Umbilical cord (tissue), 1 donor: ENCODE measurements at regions not wholly inside any gene's neighbourhood (a gene's known extent, or its start where the extent isn't known, plus 50 kb on each side); places are given as distances from the start of the nearest gene placed in this dataset.
A peak's percentile ranks its signal among the peaks of the same experiment; 100 is the strongest.
"Not testable (repeated sequence)": the region's sequence is repeated elsewhere in the genome, so short reads cannot be mapped to it uniquely, and the experiment has no call there.

Source experiments
- DNase-seq: peaks from one replicate; pipeline ENCODE4 v3.0.0-alpha.2; 2015; ENCODE audit warnings: low spot score

DNA sequence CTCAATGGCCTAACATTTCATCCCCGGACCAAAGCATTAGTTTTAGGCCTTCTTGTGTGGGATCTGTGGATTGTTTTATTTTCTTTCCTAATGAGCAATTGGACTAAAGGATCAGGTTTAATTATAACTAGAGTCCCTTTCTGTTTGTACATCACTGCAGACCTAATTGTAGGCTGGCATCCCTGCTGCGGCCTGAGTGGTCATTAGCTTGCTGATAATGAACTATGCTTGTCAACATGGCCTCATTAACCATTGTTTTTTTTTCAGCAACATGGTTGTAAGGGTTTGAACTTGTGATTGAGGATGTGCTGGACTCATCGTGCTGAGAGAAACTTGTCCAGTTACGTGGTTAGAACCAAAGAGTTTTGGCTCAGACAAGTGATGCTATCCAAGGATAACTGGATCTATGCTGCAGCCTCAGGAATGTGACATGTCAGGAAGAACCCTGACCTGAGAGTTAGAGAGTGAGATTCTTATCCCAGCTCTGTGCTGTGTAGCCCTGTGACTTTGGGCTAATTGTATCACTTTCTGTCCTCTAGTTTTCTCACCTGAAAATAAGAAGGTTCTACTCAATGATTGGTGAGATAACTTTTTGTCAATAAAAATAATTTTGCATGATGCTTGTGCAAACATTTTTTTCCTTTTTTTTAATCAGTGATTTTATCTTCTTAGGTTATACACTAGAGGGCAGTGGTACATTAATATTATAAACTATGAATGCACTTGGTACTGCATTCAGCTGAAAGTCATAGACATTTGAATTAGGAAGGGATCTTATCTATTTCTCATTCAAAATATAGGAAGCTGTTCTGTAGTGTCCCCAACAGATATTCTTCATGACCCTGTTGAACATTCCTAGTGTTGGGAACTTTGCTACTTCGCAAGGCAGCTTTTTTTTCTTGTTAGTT lies 140.9 kb downstream of the RNF144B start:
- peak; percentile 12 for DNase-seq

DNA sequence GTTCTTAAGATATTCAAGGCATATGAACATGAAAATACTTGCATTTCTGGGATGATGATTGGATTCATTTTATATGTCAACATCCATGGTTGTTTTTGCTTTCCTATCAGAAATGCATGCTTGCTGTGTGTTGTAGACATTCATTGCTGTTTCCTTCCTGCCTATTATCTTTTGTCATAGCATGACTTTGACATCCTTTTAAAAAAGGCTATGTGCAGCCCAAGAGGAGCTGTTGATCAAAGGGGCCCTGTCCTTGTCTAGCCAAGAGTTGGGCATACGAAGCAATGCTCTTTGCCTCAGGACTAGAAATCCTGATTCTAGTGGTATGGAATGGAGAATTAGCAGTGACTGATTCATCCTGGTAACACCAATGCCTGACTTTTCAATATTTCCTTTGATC lies 143.1 kb downstream of the RNF144B start:
- no peak for DNase-seq

DNA sequence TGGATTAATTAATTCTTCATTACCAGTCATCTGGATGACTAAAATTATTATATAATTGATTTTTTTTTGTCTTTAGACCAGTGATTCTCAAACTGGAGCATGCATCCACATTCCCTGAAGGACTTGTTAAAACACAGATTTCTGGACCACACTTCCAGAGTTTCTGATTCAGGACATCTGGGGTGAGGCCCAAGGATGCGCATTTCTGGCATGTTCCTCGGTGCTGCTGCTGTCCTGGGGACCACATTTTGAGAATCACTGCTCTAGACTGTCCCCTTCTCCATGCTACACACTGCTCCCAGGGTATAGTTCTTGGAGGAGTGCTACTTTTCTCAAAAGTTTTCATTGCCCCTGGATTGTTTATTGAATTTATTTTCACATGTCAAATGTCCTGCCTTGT lies 145.0 kb downstream of the RNF144B start:
- no peak for DNase-seq

DNA sequence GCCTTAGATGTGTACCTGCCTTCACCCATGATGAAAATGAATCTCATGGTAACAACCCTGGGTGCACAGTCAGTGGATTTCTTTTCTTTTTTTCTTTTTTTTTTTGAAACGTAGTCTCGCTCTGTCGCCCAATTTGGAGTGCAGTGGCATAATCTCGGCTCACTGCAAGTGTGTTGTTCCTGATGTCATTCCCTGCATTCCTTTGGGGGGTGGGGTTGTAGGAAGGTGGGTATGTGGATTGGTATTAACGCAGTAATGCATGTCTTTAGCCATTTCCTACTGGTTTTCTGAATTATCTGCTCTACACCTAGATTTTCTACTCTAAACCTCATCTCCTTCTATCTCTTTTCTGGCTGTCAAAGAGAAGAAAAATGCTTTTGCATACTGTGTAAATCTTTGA lies 146.6 kb downstream of the RNF144B start:
- DNase-seq = no peak

DNA sequence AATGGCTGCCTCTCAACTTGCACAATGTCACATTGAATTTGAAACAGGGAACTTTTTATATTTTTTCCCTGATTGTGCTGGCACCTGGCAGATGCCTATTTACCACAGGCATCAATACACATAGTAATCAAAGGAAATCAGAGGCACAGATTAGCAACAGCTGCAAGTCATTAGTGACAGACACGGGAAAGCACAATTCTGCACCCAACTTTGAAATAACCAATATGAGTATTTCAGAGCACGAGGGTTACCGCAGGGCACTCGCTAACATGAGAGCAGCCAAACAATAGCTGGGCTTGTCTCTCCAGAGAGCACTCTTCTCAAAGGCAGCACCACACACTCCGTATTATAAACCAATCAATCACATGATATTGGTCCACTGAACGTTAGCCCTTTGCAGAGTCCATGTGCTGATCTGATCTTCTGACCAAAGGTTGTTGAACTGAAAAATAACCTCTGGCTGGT lies 149.5 kb downstream of the RNF144B start:
- DNase-seq = no peak

DNA sequence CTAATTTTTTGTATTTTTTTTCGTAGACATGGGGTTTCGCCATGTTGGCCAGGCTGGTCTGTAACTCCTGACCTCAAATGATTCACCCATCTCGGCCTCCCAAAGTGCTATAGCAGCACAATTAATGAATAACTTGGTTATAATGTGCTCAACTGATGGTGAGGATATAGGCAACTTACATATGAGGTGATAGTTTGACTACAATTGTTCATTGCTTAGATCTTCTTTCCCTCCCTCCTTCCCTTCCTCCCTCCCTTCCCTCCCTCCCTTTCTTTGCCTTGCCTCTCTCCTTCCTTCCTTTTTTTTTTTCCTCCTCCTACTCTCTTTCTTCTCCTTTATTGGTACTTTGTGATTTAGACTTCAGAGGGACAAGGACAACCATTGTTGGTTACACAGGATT lies 151.2 kb downstream of the RNF144B start:
- DNase-seq = no peak

DNA sequence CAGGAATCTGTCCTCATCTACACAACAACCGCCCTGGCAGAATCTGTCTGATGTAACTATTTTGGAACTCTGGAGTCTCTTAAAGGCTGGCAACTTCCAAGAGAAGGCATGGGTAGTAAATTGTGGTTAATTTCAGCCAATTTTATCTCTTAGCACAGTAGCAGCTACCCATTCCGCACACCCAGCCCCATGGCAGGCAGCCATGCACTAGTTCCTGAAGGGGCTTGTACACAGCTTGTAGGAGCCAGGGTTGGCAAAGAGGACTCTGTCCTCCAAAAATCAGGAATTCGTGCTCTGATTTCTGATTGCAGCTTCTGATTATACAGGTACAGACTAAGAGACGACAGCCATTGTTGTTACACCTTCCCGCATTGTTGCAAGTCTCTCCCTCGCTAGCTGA lies 155.9 kb downstream of the RNF144B start:
- DNase-seq = no peak

DNA sequence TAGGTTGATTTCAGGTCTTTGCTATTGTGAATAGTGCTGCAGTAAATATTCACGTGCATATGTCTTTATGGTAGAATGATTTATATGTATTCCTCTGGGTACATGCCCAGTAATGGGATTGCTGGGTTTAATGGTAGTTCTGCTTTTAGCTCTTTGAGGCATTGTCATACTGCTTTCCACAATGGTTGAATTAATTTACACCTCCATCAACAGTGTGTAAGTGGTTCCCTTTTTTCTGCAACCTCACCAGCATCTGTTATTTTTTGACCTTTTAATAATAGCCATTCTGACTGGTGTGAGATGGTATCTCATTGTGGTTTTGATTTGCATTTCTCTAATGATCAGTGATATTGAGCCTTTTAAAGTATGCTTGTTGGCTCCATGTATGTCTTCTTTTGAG lies 158.0 kb downstream of the RNF144B start:
- not testable (repeated sequence) for DNase-seq

DNA sequence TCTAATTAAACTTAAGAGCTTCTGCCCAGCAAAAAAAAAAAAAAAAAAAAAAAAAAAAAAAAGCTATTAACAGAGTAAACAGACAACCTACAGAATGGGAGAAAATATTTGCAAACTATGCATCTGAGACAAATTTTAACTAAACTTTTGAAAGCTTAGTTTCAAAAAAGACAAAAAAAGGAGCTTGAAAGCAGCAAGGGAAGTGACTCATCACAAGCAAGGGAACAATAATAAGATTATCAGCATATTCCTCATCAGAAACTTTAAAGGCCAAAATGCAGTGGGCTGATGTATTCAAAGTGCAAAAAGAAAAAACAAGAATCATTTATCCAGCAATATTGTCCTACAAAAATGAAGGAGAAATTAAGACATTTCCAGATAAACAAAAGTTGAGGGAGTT lies 158.6 kb downstream of the RNF144B start:
- DNase-seq = no peak

DNA sequence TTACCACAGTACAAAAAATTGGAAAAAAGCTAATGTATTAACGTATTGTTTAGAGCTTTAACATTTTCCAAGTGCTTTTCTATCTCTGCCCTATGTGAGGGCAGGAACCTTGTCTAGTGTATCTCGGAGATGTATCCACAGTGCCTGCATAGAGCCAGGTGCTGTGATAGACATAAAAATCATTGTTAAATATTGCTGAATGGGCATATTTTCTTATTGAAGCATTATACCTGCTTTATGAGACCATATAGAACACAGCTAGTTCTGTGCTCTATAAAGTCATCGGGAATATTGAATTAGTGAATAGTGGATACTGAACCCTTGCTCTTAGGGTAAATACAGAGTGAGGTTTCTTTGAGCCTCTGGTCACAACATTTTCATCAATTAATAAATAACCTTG lies 163.0 kb downstream of the RNF144B start:
- DNase-seq = no peak

DNA sequence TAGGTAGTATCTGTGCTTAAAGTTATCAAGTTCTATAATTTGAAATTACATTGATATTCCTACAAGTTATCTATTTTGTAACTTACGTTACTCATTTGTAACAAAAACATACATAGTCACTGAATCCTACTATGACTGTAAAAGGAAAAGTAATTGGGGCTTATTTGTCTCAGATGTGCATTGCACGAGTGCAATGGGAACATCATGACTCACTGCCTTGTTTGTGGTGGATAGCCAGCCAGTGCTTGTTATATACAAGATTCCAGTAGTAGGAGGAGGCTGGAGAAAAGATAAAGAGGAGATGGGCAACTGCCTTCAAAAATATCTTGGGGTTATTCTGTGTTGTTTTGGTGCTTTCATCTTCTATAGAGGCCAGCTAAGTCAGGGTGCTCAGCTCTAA lies 164.1 kb downstream of the RNF144B start:
- DNase-seq = no peak

DNA sequence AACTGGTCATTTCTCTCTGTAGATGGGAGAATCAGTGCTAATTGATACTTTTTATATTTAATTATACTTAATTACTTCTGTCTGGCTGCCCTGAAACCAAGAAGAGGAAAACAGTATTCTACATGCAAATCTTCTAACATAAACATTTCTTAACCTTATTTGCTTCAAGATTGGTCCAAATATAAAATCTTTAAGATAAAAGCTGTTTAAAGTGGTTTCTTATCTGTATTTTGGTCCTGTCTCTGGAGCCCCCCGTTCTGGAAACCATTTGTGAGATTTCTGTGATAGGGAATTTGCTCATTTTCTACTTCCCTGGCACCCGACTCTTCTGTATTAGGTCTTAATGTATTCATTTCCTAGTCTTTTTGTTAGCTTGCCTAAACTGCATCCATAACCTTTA lies 168.6 kb downstream of the RNF144B start:
- no peak for DNase-seq

DNA sequence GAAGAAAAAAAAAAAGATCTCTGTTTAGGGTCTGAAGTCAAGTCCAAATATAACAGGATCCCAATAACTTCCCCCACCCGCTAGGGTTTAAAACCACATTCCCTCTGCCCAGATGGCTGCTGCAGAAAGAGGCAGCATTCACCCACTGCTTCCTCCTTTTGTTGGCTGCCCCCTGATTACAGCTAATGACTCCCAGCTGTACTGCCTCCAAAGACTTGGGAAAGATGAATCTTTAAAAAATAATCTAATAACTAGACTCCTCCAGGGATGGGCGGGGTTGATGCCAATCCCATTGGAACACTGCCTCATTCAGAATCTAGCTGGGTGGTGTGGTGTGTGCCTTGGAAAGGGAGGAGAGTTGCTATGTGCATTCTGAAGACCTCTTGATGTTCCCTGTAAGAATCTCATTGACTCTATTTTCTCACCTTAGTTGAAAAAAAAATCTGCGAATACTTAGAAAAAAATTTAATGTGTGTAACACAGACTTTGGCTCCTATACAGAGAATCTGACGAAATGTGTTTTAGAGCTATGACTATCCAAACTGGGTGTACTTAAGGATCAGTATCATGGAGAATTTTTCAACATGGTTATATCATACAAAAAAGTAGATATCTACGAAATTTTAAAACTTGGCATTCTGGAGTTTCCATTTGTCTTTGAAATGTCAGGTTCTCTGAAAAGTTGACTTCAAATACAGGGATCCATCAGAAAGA lies 174.0 kb downstream of the RNF144B start:
- DNase-seq = peak; percentile 3

DNA sequence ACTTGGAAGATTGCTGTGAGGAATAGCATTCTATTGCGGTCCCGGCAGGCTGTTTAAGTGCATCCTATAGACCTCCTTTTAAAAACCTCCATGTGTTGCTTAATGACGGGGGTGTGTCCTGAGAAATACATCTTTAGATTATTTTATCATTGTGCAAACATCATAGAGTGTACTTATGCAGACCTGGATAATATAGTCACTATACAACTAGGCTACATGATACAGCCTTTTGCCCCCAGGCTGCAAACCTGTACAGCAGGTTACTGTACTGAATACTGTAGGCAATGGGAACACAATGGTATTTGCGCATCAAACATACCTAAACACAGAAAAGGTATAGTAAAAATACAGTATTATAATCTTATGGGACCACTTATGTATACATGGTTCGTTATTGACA lies 175.6 kb downstream of the RNF144B start:
- DNase-seq = no peak

DNA sequence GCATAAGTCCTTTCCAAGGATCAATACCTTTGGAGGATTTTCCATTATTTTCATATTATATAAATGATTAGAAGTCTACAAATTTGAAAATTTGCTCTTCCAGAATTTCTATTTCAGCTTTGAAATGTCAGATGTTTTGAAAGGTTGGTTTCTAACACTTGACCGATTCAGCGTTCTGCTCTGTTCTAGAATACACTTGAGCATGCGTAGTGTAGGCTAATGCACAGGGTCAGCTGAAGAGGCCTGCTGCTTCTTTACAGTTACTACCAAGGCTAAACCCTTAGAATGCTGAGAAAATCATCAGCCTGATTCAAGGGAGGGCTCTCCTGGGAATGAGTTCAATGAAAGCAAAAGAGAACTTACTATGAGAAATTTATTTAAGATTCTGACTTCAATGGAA lies 177.6 kb downstream of the RNF144B start:
- DNase-seq = no peak

DNA sequence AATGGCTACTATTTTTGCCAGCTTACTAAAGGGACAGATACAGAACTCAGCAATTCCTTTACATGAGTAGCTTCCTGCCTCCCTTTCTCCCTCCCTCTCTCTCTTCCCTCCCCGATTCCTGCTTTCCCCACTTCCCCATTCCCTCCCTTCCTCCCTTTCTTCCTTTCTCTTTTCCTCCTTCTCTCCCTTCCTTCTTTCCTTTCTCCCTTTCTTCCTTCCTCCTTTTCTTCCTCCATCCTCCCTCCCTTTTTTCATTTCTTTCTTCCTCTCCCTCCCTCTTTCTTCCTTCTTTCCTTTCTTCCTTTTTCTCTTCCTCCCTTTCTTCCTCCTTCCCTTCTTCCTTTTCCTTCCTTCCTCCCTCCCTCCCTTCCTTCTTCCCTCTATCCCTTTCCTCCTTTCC lies 178.1 kb downstream of the RNF144B start:
- no peak for DNase-seq

DNA sequence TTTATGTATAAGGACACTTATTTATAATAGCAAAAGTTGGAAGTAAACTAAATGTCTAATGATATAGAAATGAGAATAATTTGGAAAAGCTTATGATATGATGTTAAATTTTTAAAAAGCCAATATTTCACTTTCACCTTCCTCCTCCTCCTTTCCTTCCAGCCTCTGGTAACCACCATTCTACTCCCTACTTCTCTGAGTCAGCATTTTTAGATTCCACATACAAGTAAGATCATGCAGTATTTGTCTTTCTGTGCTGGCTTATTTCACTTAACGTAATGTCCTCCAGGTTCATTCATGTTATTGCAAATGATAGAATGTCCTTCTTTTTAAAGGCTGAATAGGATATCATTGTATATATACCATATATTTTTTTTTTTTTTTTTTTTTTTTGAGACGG lies 180.2 kb downstream of the RNF144B start:
- DNase-seq = no peak

DNA sequence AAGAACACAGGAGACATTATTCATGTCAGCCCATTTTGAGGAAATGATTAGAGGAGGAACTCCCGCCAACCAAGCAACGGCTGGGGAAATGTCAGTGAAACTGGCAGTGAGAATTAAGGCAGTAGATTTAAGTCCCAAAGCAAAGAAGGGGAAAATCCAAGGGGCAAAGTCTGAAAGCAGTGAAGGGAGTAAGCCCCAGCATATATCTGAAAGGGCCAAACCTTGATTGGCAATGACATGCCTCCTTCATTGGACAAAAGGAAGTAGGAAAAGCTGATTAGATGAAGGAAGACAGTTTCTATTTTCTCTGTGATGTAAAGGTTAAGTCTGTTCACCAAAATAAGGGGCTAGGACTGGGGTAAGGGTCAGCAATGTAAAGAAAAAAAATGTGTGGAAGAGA lies 190.3 kb downstream of the RNF144B start:
- no peak for DNase-seq

DNA sequence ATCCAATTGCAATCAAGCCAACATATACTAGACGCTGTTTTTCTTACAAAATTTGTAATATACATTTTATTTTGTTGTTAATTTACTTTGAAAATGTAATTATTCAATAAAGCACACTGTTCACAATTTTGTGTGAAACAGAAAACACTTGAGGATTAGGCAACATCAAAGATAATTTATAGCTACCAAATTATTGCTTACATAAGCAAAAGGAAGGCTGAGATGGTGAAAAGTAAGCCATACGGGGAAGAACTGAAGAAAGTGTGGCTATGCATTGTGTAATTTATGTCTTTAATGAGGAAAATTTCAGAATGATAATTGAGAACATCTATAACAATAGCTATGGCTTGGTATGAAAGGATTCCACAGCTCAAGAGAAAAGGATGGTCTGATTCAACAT lies 192.0 kb downstream of the RNF144B start:
- no peak for DNase-seq

DNA sequence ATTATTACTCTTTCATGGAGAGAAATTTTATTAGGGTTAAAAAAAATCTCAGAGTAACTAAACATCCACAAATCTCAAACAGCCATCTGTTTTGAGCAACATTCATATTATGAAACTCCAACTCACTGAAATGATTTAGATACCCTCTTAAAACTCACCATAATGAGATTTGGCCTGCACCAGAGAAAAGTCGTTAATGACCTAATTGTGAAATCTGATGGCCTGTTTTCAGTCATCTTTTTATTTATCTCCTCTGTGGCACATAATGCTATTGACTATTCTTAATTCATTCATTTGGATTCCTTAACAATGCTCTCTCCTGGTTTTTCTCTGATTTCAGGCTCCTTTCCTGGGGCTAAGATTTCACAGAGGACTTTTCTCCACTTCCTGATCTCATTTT lies 192.7 kb downstream of the RNF144B start:
- DNase-seq = no peak

DNA sequence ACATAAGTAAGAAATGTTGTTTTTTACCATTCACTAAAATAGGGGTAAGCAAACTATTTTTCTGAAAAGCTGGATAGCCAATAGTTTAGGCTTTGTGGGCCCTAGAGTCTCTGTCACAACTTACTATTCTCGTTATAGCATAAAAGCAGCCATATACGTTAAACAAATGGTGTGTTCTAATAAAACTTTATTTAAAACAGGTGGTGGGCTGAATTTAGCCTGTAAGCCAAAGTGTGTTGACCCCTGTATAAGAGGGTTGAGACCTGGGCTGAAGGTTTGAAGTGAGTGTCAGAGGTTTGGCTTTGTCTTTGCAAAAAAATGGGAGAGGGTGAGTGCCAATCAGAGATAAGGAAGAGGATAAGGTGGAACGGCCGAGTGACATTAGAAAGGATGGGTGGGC lies 197.2 kb downstream of the RNF144B start:
- DNase-seq = no peak

DNA sequence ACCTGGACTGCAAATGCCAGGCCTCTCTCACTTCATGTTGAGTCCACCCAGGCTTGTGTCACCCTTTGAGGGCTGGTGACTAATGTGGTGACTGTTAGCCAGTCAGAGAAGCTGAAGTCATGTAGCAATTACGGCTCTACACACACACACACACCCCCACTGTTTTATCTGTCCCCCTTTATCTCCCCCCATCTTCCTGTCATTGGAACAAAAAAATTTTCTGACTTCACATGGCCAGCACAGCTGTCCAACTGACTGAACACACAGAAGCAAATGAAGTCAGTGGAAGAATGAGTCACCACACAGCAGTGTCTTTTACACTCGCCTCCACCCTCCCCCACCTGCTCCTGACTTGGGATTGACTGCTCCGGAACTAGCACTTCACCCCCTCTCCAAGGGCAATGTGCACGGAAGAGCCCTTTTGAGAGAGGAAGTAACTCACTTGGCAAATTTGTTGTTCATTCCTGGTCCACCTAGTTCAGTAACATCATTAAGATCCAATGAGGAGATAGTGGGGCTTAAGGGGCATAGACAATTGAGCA lies 198.0 kb downstream of the RNF144B start:
- DNase-seq = peak; percentile 5

DNA sequence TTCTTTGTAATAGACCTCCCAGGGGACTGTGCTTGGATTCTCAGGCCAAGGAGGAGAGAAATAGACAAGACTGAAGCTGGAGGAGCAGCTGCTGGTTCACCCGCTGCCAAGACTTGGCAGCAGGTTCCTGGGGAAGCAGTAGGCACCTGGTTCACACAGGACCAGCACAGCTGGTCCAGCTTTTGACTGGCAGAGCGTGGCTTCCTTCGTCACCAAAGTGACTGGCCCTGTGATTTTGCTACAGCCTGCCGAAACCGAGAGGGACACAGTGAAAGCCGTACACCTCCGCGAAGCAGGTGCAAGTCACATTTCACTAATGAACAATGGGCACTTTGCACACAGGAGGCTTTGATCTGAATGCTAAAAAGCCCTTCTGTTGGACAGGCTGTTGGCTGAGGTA lies 199.0 kb downstream of the RNF144B start:
- DNase-seq = no peak
